Lower leg skin (tissue), 4 donors: ENCODE measurements at regions not wholly inside any gene's neighbourhood (a gene's known extent, or its start where the extent isn't known, plus 50 kb on each side); places are given as distances from the start of the nearest gene placed in this dataset.

Experiments
- DNase-seq, 2 donors: peaks; one replicate each; pipeline ENCODE4 v3.0.0-alpha.2; 2019; ENCODE audit warnings: low spot score in 2 of 2
- H3K4me3 ChIP-seq: fragments of 200-600 bp; sonication (generic); 2 replicates; pipeline ENCODE4 v1.5.1; 2017; ENCODE audit warnings: mild to moderate bottlenecking, low read depth; ENCODE audit not compliant: poor library complexity, severe bottlenecking
- CTCF ChIP-seq, 3 donors: fragments of 450-650 bp; IDR thresholded peaks; one replicate each; pipeline ENCODE4 v1.5.1; 2016; ENCODE audit warnings: antibody characterized with exemption in 3 of 3, mild to moderate bottlenecking in 3 of 3, moderate library complexity in 2 of 3
- POLR2A ChIP-seq, 2 donors: fragments of 450-650 bp; IDR thresholded peaks; one replicate each; pipeline ENCODE4 v1.6.1; 2016 to 2017; ENCODE audit warnings: antibody characterized with exemption in 2 of 2, mild to moderate bottlenecking in 1 of 2, moderate library complexity in 1 of 2
- WGBS, 2 donors: methylation state at CpG; one replicate each; pipeline ENCODE4 v1.1.5; 2018; 5-methylcytosine and 5-hydroxymethylcytosine counted together
- intact Hi-C: fragments of 100-400 bp; cut with DNase I; formaldehyde crosslinking; loops from one replicate; pipeline ENCODE4 v1.15.0; 2023; ENCODE audit warnings: low total_unique reads

- TF ChIP-seq CTCF (IDR thresholded peaks at IDR 0.05) (no peak), POLR2A (IDR thresholded peaks at IDR 0.05) (no peak)
These were observed 243.1 kb downstream of the ALDH8A1 start for GRCh38 chr6:134706806-134707205.

GRCh38 chr6:134706153-134706552 lies 243.7 kb downstream of the ALDH8A1 start:
- TF ChIP-seq CTCF (IDR thresholded peaks at IDR 0.05) = no peak
- no peak for TF ChIP-seq POLR2A (IDR thresholded peaks at IDR 0.05)
- DNase-seq = no peak
- H3K4me3 ChIP-seq = no peak overlapping the region
- intact Hi-C loops = no loop called here
- 77 to 88% methylated on average over 3 of the region's 3 CpGs for WGBS, 2 donors

More at GRCh38 chr6:134706806-134707205, 243.1 kb downstream of the ALDH8A1 start:
- WGBS, 2 donors = 73 to 76% methylated on average over 2 of the region's 2 CpGs
- intact Hi-C loops = no loop called here
- no peak for DNase-seq
- no peak overlapping the region for H3K4me3 ChIP-seq

- TF ChIP-seq POLR2A (IDR thresholded peaks at IDR 0.05) = no peak
- TF ChIP-seq CTCF (IDR thresholded peaks at IDR 0.05) = no peak
- no peak for DNase-seq
- intact Hi-C loops = no loop called here
- H3K4me3 ChIP-seq = no peak overlapping the region
These were observed 246.7 kb downstream of the ALDH8A1 start for GRCh38 chr6:134703206-134703605.

- TF ChIP-seq CTCF (IDR thresholded peaks at IDR 0.05) (no peak), POLR2A (IDR thresholded peaks at IDR 0.05) (no peak)
- no peak overlapping the region for H3K4me3 ChIP-seq
- DNase-seq = no peak
- intact Hi-C loops = no loop called here
- 92 to 95% methylated on average over 3 of the region's 3 CpGs for WGBS, 2 donors
These were observed 247.6 kb downstream of the ALDH8A1 start for GRCh38 chr6:134702279-134702678.

- TF ChIP-seq POLR2A (IDR thresholded peaks at IDR 0.05) (no peak), CTCF (IDR thresholded peaks at IDR 0.05) (no peak)
- 100% methylated on average over 1 of the region's 1 CpG for WGBS, 2 donors
These were observed 248.6 kb downstream of the ALDH8A1 start for GRCh38 chr6:134701301-134701700.

GRCh38 chr6:134698228-134698627 lies 251.7 kb downstream of the ALDH8A1 start:
- intact Hi-C loops = no loop called here
- no peak overlapping the region for H3K4me3 ChIP-seq
- no peak for DNase-seq
- TF ChIP-seq CTCF (IDR thresholded peaks at IDR 0.05) (no peak), POLR2A (IDR thresholded peaks at IDR 0.05) (no peak)
- 62 to 66% methylated on average over 1 of the region's 1 CpG for WGBS, 2 donors

More at GRCh38 chr6:134701301-134701700, 248.6 kb downstream of the ALDH8A1 start:
- H3K4me3 ChIP-seq = no peak overlapping the region
- DNase-seq = no peak
- intact Hi-C loops = no loop called here
